ENCODE measurements at regions not wholly inside any gene's neighbourhood (a gene's known extent, or its start where the extent isn't known, plus 50 kb on each side); places are given as distances from the start of the nearest gene placed in this dataset.

DNA sequence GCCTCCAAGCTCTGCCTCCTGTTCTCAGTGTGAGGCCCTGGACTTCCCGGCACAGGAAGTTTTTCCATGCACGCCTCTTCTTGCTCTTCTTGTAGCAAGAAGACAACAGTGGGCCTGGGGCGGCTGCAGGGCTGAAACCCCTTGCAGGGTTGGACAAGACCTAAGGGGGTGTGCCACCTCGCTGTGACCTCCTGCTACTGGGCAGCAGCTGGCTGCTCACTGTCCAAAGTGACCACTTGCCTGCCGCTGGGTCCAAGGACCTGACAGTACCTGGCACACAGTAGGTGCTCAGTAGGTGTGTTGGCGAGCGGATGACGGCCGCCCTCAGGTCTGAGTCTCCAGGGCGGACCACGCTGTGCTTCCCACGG is 331.6 kb downstream of the C16orf95 start:
- DNase-seq: no peak

DNA sequence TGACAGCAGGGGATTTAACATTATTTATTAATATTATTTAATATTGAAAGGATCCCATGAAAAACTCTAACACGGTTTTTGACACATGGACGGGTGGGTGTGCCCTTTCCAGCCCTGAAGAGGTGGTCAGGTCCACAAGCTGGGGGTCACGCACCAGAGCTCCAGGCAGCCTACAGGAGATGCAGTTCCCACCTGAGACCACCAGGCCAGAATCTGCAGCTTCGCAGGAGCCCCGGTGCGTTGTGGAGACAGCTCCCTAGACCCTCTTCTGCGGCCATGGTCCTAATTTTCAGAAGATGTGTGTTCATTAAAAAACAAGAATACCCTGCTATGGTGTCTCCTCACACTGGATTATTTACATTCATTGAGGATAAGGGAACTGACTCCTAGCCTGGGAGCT is 331.1 kb downstream of the C16orf95 start:
- DNase-seq: no peak

DNA sequence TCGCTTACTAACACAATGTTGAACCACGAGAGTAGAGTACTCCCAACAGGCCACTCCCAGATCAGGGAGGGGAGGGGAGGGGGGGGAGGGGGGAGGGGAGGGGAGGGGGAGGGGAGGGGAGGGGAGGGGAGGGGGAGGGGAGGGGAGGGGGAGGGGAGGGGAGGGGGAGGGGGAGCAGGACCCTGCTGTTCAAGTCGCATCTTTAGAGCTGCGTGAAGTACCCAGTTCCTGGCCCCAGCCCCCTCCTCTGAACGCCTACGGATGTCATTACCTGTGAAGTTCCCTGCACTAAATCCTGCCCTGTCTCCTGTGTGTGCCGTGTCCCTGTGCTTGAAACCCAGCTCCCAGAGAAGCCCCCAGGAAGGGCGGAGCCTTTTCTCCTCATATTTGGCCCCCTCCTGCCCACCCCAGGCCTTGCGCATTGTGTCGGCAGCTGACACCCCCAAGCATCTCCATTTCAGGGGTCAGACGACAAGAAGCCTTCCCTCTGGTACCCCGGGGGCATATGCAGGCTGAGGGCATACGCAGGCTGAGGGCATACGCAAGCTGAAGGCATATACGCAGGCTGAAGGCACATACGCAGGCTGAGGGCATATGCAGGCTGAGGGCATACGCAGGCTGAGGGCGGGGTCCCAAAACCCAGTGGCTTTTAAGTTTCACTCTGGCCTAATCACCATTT is 330.2 kb downstream of the C16orf95 start:
- no peak for DNase-seq

DNA sequence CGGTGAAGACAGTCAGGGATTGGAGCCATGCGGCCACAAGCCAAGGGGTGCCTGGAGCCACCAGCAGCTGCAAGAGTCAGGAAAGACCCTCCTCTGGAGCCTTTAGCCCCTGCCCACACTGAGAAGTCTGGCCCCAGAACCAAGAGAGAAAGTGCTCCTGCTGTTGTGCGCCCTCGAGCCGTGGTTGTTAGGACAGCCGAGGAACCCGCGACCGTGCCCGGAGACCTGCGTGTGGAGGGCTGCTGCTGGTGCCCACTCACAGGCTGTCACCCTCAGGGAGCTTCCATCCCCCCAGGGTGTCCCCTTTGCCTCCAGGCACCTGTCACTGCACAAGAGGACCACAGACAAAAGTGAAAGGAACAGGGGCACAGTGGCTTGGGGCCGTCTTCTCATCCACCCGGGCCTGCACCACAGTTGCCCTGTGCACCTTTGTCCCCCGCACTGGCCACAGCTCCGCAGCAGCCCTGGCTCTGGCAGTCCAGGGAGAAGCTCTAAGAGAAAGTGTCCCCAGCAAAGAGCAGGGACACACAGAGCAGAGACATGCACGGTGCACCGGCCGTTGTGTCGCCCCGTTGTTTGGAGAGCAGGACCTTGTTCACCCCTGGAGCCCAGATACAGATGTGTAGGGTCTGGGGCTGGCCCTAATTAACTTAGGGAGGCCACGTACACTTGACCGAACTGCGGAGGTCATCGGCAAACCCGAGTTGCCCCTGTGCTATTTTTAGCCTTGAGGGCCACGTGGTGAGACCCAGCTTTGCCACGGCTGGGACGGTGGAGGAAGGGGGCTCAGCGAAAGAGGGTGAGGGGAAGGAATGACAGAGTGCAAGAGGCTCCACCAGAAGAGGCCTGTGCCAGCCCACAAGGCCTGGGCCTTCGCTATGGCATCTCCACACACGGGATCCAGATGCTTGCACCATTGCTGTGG is 329.2 kb downstream of the C16orf95 start:
- DNase-seq: no peak

DNA sequence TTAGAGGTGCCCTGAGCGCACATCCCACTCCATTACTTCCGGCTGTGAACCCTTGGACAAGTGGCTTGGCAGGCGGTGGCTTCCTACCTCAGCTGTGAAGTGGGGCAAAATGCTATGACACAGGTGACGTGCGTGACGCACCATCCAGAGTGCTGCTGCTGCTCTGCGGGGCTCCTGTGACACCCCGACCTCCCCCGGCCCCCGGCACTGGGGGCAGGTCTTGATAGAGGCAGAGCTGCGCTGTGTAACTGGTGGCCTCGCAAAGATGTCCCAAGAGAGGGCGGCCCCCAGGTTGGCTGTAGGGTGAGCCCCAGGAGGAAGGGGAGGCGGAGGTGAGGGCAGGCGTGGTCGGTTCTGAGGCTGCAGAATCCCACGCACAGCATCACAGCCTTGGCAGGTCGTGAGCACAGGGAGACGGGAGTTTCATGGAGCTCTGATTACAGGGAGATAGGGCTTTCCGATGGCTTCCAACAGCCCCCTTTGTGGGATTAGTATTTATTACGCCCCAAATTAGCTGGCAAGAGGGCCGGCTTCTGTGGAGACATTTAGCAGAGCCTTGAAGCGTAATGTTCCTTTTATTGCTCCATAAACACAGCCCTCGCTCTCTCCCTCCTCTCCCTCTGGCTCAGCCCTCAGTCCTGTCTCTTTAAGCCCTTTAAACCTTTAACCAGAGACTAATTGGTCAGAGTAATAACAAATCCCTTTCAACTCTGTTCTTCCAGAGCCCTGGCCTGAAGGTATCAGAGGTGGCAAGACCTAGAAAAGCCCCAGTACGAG is 328.1 kb downstream of the C16orf95 start:
- no peak for DNase-seq

DNA sequence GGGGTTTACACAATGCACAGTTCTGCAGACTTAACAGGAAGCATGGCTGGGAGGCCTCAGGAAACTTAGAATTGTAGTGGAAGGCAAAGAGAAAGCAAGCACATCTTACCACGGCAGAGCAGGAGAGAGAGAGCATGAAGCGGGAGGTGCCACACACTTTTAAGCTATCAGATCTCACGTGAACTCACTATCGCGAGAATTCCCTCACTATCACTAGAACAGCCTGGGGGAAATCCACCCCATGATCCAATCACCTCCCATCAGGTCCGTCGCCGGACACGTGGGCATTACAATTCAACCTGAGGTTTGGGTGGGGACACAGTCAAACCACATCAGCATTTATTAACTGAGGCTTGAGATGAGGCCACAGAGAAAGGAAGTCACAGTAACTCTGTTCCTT is 326.7 kb downstream of the C16orf95 start:
- DNase-seq: no peak

DNA sequence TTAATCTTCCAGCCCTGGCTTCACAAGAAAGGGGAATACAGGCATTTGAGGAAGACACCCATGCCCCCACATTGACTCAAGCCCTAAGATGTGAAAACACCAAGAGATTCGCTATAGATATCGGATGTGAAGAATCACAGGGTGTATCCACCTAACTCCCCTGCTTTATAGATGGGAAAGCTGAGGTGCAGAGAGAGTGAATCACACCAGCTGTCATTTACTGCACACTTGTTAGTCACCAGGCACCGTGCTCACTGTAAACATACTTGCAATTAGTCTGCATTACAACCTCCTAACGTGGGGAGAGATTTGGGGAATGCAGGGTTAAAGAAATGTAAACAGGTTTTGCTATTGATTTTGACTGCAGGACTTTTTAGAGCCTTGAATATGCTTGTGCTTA is 325.5 kb downstream of the C16orf95 start:
- DNase-seq: no peak

DNA sequence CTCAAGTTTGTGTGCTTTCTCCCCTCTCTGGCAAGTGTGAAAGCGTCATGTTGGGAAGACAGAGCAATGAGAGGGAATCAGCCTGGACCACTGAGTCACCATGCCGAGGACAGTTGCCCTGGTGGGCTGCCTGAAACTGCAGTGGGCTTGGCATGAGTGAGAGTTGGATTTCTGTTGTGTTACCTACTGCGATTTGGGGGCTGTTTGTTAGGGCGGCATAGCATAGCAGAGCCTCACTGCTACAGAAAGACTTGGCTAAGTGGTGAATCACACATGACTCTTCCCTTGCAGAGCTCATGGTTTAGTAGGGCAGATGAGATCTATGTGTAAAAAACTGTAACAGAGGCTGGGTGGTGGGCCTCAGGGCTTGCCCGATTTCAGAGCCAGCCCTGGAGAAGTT is 324.6 kb downstream of the C16orf95 start:
- DNase-seq: no peak

DNA sequence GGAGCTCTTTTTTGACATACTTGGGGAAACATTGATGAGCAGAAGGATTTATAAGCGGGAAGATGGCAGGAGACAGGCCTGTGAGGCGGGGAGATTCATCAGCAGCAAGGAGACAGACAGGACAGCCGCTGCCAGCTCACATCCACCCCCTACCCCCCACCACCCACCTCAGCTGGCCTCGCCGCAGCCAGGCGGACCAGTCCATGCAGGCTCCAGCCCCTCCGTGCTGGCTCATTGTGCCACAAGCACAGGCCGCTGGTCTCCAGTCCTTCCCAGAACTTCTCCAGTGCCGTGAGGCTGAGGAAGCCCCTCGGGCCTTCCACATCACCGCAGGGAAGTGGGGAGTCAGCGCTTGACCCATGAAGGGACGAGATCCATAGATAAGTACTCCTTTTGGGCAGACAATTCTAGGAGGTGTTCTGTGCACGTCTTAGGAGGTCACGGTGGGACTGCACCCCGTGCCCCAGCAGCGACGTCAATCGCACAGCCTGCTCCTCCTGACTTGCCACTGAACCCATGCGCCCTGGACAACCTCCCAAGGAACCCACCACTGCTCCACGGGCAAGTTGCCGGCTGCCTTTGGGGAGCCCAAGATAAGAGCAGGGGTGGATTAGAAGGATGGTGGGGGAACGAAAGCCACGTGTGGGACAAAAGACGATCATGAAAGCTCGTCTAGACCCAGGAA is 323.6 kb downstream of the C16orf95 start:
- DNase-seq: no peak

DNA sequence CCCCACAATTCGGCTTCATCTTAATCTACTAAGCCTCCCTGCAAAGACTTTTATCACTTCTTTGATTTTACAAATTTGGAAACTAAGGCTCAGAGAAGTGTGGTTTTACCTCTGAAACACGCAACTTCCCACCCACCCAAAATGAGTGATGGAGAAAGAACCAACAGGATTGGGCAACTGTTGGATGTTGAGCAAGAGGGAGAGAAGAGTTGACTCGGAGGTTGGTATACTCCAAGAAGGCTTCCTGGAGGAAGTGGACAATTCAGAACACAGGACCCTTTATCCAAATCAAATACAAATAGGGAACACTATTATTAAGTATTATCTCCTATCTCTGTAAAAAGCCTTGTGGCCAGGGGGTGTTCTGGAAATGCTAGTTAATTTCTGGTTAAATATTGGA is 323.0 kb downstream of the C16orf95 start:
- DNase-seq: no peak

DNA sequence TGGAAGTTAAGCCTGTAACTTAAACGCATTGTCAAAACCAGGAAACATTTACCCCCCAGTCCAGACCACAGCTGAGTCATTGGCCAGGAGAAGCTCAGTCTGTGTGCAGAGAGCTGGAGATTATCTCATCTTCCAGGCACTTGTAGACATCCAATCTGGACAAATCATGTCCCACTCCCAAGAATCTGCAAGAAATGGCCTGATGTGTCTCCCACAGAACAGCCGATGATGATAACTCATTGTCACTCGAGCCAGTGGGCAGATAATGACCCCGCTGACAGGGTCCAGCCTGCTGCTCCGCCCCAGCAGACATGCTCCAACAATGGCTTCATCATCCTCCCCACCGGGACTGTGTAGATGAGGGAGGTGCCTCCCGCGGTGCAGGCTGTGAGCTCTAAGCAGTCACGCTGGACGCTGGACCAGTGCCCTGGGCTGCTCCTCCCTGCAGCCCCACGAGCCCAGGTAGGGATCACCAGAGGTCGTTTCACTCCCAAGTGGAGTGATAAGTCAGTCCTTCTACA is 322.5 kb downstream of the C16orf95 start:
- no peak for DNase-seq

DNA sequence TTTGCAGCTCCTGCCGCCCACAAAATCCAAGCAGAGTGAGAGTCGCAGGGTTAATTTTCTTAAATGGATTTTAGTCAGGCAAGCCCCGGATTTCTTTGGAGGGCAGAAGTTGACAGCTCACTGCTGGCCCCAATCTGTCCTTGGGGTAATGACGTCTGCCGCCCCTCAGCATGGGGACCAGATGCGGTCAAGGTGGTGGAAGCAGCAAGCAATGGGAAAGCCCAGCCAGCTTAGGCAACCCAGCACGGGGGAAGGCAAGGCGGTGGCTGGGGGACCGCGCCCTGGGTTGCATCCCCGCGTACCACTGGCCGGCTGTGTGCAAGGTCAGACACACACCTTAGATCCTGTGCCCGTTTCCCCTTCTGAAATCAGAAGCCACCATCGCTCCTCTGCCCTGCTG is 321.7 kb downstream of the C16orf95 start:
- no peak for DNase-seq

DNA sequence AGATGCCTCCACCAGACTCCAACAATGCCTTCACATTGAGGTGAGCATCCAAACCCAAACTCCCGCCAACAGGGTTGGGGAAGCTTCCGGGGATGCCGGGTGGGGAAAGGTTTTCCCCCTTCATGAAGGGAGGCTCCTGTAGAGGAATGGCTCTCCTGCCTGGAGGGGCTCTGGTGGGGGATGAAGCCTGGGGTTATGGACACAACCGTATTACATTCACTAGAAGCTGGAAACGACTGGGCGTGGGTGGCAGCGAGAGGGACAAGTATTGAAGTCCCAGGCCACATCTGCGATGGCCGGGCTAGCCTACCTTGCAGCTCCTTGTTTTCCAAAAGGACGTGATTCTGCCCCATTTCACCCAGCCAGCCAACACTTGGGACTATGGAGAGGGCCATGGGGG is 321.1 kb downstream of the C16orf95 start:
- DNase-seq: no peak

DNA sequence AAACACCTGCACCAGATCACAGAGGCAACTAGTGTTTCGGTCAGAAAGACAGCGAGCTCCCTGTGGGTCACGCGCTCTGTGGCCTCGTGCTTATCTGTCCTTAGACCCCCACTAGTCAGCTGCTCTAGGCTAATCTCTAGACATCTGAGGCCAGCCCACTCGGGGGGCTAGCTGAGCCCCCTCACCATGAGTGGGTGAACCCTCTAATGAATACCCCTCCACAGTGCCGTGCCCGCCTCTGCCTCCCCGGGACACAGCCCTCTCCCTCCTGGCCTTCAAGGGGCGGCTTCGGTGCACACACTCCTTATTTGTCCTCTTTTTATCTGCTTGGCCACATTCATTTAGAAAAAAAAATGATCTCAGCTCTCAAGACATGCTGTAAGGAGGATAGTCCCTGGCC is 320.1 kb downstream of the C16orf95 start:
- DNase-seq: peak; percentile 10

DNA sequence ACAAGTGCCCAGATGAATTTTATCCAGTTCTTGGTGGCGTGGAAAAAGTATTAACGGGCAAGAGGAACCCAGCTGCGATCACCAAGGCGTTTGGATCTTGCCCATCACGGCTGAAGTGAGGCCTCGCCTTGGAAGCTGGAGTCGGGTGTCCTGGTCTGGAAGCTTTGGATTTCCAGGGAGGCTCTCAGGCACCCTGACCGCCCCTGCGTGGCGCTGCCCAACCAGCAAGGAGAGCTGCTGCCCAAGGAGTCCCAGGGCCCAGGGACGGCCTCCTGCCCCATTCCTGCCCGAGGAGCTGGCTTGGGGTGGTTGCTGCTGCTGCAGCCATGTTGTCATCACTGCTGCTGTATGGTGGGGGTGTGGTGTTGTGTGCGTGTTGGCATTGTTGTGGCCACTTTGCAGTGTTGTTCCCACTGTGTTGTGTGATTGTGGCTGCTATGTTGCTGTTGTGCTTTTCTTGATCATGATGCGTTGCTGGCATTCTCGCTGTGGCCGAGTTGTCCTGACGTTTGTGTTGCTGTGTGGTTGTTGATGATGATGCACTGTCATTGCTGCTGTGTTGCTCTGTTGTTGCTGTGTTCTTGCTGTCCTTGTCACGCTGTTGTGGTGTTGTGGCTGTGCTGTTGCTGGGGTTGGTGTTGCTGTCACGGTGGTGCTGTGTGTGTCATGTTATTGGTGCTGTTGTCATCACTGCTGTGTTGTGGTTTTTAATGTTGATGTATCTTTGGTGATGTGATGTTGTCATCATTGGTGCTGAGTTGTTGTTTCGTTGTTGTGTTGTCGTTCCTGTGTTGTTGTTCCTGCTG is 318.8 kb downstream of the C16orf95 start:
- peak; percentile 6 for DNase-seq

DNA sequence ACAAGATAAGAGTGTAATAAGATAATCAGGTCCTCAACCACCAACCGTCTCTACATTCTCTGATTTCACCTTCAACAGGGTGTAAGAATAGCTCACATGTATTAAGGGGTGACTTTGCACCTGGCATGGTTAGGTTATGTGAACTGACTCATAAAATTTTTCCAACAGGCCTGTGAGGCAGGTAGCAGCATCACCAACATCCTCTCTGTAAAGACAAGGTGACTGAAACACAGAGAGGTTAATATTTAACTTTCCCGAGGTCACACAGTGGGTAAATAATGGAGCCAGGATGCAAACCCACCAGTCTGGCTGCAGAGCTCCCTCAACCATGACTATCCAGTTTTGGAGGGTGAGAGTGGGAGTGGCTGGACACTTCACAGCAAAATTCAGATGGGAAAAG is 317.2 kb downstream of the C16orf95 start:
- no peak for DNase-seq

DNA sequence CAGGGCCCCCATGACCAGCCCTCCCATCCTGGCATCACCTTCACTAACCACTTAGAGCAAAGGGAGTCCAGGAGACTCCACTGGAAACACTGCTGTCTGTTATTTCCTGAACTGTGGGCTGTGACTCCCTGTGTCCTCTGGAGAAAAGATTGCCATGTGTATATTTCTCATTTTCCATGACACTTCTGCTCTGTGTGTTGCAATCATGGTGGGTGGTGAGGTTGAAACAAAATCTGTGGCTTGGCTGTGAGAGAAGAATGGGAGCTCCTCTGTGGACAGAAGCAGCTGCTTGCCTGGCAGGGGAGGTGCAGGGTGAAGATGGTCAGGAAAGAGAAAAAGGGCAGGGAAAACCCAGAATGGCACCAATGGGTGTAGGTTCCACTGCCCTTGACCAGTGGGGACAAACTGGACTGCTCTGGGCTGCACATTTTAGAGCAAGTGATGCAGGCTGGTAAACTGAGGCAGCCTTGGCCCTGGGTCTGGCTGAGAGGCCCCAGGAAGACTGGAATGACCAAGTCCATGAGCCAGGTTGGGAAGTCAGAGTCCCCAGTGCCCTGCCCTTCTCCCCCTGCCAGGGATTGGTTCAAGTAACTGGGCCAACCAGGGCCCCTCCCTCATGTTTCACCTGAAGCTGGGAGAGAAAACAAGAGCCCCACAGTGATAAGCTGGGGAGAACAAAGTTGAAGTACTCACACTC is 314.3 kb downstream of the C16orf95 start:
- DNase-seq: no peak

DNA sequence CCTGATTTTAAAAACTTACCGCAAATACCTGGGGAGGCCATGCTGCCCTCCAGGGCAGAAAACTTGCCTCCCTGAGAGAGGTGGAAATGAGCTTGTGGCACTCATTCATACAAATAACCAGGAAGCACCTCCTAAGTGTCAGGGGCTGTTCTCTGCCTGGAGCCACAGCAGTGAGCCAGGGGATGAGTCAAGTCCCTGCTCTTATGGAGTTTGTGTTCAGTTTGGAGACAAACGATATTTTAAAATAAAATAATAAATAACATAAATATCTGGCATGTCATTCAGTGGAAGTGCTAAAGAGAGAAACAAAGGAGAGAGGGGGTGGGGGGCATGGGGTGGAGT is 313.8 kb downstream of the C16orf95 start:
- peak; percentile 24 for DNase-seq

DNA sequence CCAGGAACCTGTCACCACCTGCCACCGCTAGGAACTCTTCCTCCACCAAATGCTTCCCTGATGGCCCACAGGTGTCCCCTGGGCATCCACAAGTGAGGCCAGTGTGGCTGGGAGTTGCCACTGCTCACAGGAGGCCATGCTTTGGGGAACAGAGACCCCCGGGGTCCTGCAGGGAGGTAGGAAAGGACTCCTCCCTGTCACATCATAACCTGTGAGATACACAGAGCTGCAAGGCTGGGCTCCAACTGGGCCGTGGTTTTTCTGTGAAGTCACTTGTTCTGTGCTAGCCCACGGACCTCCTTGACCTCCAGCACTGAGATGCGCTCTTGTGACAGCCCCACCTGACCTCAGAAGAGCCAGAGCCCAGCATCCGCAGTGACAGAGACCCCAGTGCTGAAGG is 311.2 kb downstream of the C16orf95 start:
- peak; percentile 34 for DNase-seq

DNA sequence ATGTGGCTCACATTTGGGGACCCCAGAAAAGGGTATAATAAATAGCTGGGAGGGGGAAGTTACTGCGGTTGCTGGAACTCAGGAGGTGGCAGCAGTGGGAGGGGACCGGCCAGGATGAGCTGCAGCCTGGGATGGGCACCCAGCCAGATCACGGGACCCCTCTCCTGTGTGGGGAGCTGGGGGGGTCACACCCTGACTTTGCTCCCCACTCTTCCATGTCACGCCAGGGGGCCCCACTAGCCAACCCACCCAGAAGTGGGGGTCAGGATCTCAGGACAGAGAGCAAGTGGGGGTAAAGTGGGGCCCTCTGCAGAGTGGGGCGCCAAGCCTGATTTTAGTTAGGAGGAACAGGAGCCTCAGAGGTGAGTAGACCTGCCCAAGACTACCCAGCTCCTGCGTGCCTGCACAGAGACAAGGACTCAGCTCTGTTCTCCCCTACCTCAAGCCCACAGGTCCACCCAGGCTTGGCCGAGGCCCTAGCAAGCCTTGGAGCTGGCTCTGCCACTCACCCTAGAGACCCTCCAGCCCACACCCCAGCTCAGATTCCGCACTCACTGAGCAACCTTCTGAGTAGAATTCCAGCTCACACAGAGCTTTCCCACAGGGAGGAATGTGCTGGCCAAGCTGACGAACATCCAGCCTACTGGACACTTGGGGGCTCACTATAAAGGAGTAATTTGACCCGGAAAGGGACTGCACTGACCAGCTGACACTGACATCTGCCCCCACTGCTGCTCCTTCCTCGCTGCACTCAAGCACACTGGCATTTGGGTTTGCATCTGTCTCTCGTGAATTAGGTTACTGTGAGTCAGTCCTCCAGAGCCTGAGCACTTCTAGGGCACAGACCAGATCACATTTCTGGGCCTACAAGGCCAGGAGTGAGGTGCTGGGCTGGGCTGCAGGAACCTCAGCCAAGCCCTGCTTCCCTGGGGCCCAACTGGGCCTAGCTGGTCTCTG is 310.1 kb downstream of the C16orf95 start:
- peak; percentile 21 for DNase-seq
